Common myeloid progenitor, CD34-positive (primary cell): ENCODE measurements at regions not wholly inside any gene's neighbourhood (a gene's known extent, or its start where the extent isn't known, plus 50 kb on each side); places are given as distances from the start of the nearest gene placed in this dataset.

Experiments
- CTCF ChIA-PET: fragments of 350-600 bp; sonication (Branson Sonifier 250); formaldehyde crosslinking; loops from one replicate; lab custom pipeline; 2021; ENCODE audit warnings: antibody characterized with exemption; lab: Charles Lee
- POLR2A ChIA-PET: fragments of 350-600 bp; sonication (Branson Sonifier 250); formaldehyde crosslinking; loops from one replicate; lab custom pipeline; 2021; ENCODE audit warnings: antibody characterized with exemption; lab: Charles Lee
- DNase-seq, 3 donors: peaks; one replicate each; pipeline versions ENCODE4 v3.0.0 to v3.0.0-alpha.2; 2013
- H3K27ac ChIP-seq, 2 experiments: 1 replicate in 1 of 2; 2 replicates in 1 of 2; pipeline ENCODE4 v1.7.0; 2013; ENCODE audit warnings: inconsistent platforms in 2 of 2, low read length in 2 of 2, mild to moderate bottlenecking in 2 of 2, low read depth in 1 of 2, moderate library complexity in 1 of 2; ENCODE audit not compliant: severe bottlenecking in 2 of 2, insufficient read depth in 1 of 2, poor library complexity in 1 of 2
- H3K27me3 ChIP-seq, 5 experiments: replicated peaks in 2 of 5; 1 replicate in 3 of 5; 2 replicates in 2 of 5; pipeline versions ENCODE4 v1.6.1 to v1.7.0; 2013; ENCODE audit warnings: low read length in 4 of 5, mild to moderate bottlenecking in 2 of 5, moderate library complexity in 2 of 5, inconsistent platforms in 1 of 5; ENCODE audit not compliant: insufficient read depth in 5 of 5, control insufficient read depth in 4 of 5
- H3K36me3 ChIP-seq, 4 experiments: 1 replicate in 2 of 4; 2 replicates in 2 of 4; pipeline versions ENCODE4 v1.6.1 to v1.7.0; 2013; ENCODE audit warnings: low read length in 3 of 4, control low read depth in 1 of 4, mild to moderate bottlenecking in 1 of 4; ENCODE audit not compliant: control insufficient read depth in 4 of 4, insufficient read depth in 4 of 4
- H3K4me1 ChIP-seq, 4 experiments: 1 replicate in 3 of 4; 2 replicates in 1 of 4; pipeline versions ENCODE4 v1.6.1 to v1.7.1; 2013; ENCODE audit warnings: low read length in 3 of 4, mild to moderate bottlenecking in 3 of 4, control low read depth in 1 of 4, inconsistent platforms in 1 of 4, moderate library complexity in 1 of 4; ENCODE audit not compliant: control insufficient read depth in 4 of 4, insufficient read depth in 4 of 4; ENCODE audit errors: control extremely low read depth in 1 of 4
- H3K4me3 ChIP-seq, 7 experiments: 1 replicate in 4 of 7; 2 replicates in 3 of 7; pipeline versions ENCODE4 v1.5.1 to v1.7.0; 2013; ENCODE audit warnings: mild to moderate bottlenecking in 7 of 7, low read length in 6 of 7, moderate library complexity in 6 of 7, inconsistent platforms in 2 of 7, low read depth in 2 of 7, control low read depth in 1 of 7; ENCODE audit not compliant: insufficient read depth in 4 of 7, control insufficient read depth in 1 of 7; ENCODE audit errors: extremely low read depth in 1 of 7
- H3K9me3 ChIP-seq, 5 experiments: 1 replicate in 4 of 5; 2 replicates in 1 of 5; pipeline versions ENCODE4 v1.6.1 to v1.7.1; 2013; ENCODE audit warnings: low read length in 4 of 5, mild to moderate bottlenecking in 2 of 5, inconsistent platforms in 1 of 5, low read depth in 1 of 5, moderate library complexity in 1 of 5; ENCODE audit not compliant: control insufficient read depth in 4 of 5, insufficient read depth in 2 of 5; ENCODE audit errors: control extremely low read depth in 1 of 5
- WGBS: methylation state at CpG from one replicate; pipeline ENCODE4 v1.1.5; 2013; ENCODE audit not compliant: insufficient coverage; 5-methylcytosine and 5-hydroxymethylcytosine counted together

GRCh38 chr14:96951511-96951910 lies 154.3 kb downstream of the VRK1 start:
- POLR2A ChIA-PET: no interaction called here
- no peak for DNase-seq
- 98% methylated on average over 6 of the region's 7 CpGs for WGBS
- H3K9me3 ChIP-seq: no peaks in the 10 kb centered on the region
- H3K36me3 ChIP-seq: no peaks in the 10 kb centered on the region
- H3K27me3 ChIP-seq: no peaks in the 10 kb centered on the region
- H3K4me1 ChIP-seq: peaks cover 0 to 5% (median 0%) of the 10 kb centered on the region in 4 experiments
- no peak overlapping the region for H3K27ac ChIP-seq
- no peak overlapping the region for H3K4me3 ChIP-seq
- CTCF ChIA-PET: no interaction called here

GRCh38 chr14:96953087-96953874 lies 156.1 kb downstream of the VRK1 start:
- Histone ChIP-seq H3K27me3 (peaks cover 0 to 3% (median 0%) of the 10 kb centered on the region in 5 experiments), H3K36me3 (no peaks in the 10 kb centered on the region), H3K9me3 (no peaks in the 10 kb centered on the region), H3K4me3 (no peak overlapping the region), H3K27ac (no peak overlapping the region), H3K4me1 (peaks cover 0 to 5% (median 0%) of the 10 kb centered on the region in 4 experiments)
- POLR2A ChIA-PET: no interaction called here
- DNase-seq: no peak
- CTCF ChIA-PET: interaction anchor here (0.8 kb wide), 1 partner anchor 122 kb away, joined by 3 read pairs; no protein-coding TSS in a partner anchor
- WGBS: 96% methylated on average over 8 of the region's 9 CpGs

- ChIA-PET POLR2A (no interaction called here), CTCF (interaction anchor here (0.8 kb wide), 1 partner anchor 121 kb away, joined by 3 read pairs; no protein-coding TSS in a partner anchor)
- DNase-seq: no peak
Measured at GRCh38 chr14:96953875-96954185, 156.6 kb downstream of the VRK1 start.

GRCh38 chr14:96956464-96957239 lies 159.5 kb downstream of the VRK1 start:
- Histone ChIP-seq H3K36me3 (no peaks in the 10 kb centered on the region), H3K27me3 (peaks cover 0 to 3% (median 0%) of the 10 kb centered on the region in 5 experiments), H3K4me1 (no peaks in the 10 kb centered on the region), H3K9me3 (peaks cover 0 to 6% (median 2%) of the 10 kb centered on the region in 5 experiments), H3K27ac (no peak overlapping the region), H3K4me3 (no peak overlapping the region)
- WGBS: 99% methylated on average over 8 of the region's 10 CpGs
- DNase-seq: no peak
- ChIA-PET CTCF (no interaction called here), POLR2A (no interaction called here)

More at GRCh38 chr14:96953875-96954185, 156.6 kb downstream of the VRK1 start:
- WGBS: 70% methylated on average over 3 of the region's 3 CpGs
- H3K4me1 ChIP-seq: peaks cover 0 to 5% (median 0%) of the 10 kb centered on the region in 4 experiments
- no peak overlapping the region for H3K27ac ChIP-seq
- no peak overlapping the region for H3K4me3 ChIP-seq
- H3K9me3 ChIP-seq: no peaks in the 10 kb centered on the region
- H3K27me3 ChIP-seq: peaks cover 0 to 3% (median 0%) of the 10 kb centered on the region in 5 experiments
- H3K36me3 ChIP-seq: no peaks in the 10 kb centered on the region

GRCh38 chr14:96958057-96958456 lies 160.9 kb downstream of the VRK1 start:
- Histone ChIP-seq H3K27ac (no peak overlapping the region), H3K4me3 (no peak overlapping the region), H3K36me3 (no peaks in the 10 kb centered on the region), H3K27me3 (peaks cover 0 to 3% (median 0%) of the 10 kb centered on the region in 5 experiments), H3K9me3 (peaks cover 0 to 12% (median 10%) of the 10 kb centered on the region in 5 experiments), H3K4me1 (peaks cover 0 to 7% (median 1%) of the 10 kb centered on the region in 4 experiments)
- DNase-seq: no peak
- POLR2A ChIA-PET: no interaction called here
- WGBS: 94% methylated on average over 10 of the region's 11 CpGs
- CTCF ChIA-PET: no interaction called here

- WGBS: 0% methylated on average over 1 of the region's 1 CpG
- H3K27ac ChIP-seq: no peak overlapping the region
- no peaks in the 10 kb centered on the region for H3K36me3 ChIP-seq
- no peak for DNase-seq
- ChIA-PET POLR2A (no interaction called here), CTCF (no interaction called here)
- H3K9me3 ChIP-seq: peaks cover 0 to 12% (median 10%) of the 10 kb centered on the region in 5 experiments
- H3K27me3 ChIP-seq: peaks cover 0 to 7% (median 0%) of the 10 kb centered on the region in 5 experiments
- peaks cover 0 to 7% (median 1%) of the 10 kb centered on the region in 4 experiments for H3K4me1 ChIP-seq
- H3K4me3 ChIP-seq: no peak overlapping the region
Measured at GRCh38 chr14:96959992-96960391, 162.8 kb downstream of the VRK1 start.
